ENCODE measurements at regions not wholly inside any gene's neighbourhood (a gene's known extent, or its start where the extent isn't known, plus 50 kb on each side); places are given as distances from the start of the nearest gene placed in this dataset.

DNA sequence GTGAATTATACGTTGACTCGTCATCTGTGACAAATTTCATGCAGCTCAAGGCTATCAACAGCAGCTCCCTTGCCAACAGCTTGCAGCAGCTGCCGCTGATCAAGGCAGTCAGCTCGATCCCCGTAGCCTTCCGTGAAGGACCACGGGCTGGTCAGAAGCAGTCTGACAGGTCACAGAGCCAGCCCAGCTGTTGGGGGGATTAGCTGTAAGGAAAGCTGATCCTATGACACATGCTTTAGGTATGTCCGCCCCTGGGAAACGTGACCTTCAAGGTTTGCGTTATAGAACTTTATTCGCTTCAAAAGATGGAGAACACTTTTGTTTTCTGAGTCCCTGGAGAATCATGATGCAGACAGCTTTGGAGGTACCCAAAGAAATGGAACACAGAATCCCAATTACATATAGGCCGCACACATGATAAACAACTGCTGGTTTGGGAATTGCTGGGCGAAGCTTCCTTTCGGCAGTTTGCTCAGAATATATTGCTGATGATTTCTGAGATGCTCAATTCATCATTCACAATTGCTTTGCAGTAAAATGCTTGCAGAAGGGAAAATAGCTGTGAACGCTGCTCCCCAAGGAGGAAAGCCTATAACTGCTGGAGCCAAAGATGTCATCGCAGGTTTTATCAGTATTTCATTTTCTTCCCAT is 62.6 kb upstream of the USP29 start:
- peaks cover 0 to 3% (median 0%) of the 10 kb centered on the region in 3 donors for H3K4me1 ChIP-seq (ENCODE audit: control insufficient read depth in 2 of 3, insufficient read depth in 2 of 3, low read depth in 1 of 3, low read length in 3 of 3)
- DNase-seq (peak in 4 of 5 donors; percentile 94 to 97 (median 95)), FAIRE-seq (no peak)
- intact Hi-C loops (cut with DNase I), result no loop called here
- peak overlapping the region in 1 of 3 donors; percentile 2 for H3K4me3 ChIP-seq (ENCODE audit: low read length in 3 of 3)
- no peaks in the 10 kb centered on the region for H3K27me3 ChIP-seq (ENCODE audit: control insufficient read depth, insufficient read depth, low read length)
- no peak overlapping the region for H3K27ac ChIP-seq (ENCODE audit: low read depth in 2 of 2, low read length in 2 of 2)
- peaks cover 0 to 2% (median 0%) of the 10 kb centered on the region in 3 donors for H3K9me3 ChIP-seq (ENCODE audit: control insufficient read depth in 2 of 3, insufficient read depth in 1 of 3, low read length in 3 of 3)
- H3K9ac ChIP-seq (ENCODE audit: low read length in 3 of 3), result no peak overlapping the region
- H3K36me3 ChIP-seq (ENCODE audit: control insufficient read depth in 2 of 3, insufficient read depth in 3 of 3, low read length in 3 of 3), result no peaks in the 10 kb centered on the region
- no peak for TF ChIP-seq CTCF (IDR thresholded peaks at IDR 0.05; ENCODE audit: borderline replicate concordance, extremely low read depth, insufficient read depth)

GRCh38 chr19:57058871-57059270 is 60.9 kb upstream of the USP29 start:
- Histone ChIP-seq H3K9ac (ENCODE audit: low read length in 3 of 3) (no peak overlapping the region), H3K27ac (ENCODE audit: low read depth in 2 of 2, low read length in 2 of 2) (no peak overlapping the region), H3K27me3 (ENCODE audit: control insufficient read depth, insufficient read depth, low read length) (no peaks in the 10 kb centered on the region), H3K36me3 (ENCODE audit: control insufficient read depth in 2 of 3, insufficient read depth in 3 of 3, low read length in 3 of 3) (no peaks in the 10 kb centered on the region), H3K4me3 (ENCODE audit: low read length in 3 of 3) (no peak overlapping the region), H3K4me1 (ENCODE audit: control insufficient read depth in 2 of 3, insufficient read depth in 2 of 3, low read depth in 1 of 3, low read length in 3 of 3) (peaks cover 0 to 3% (median 0%) of the 10 kb centered on the region in 3 donors), H3K9me3 (ENCODE audit: control insufficient read depth in 2 of 3, insufficient read depth in 1 of 3, low read length in 3 of 3) (peaks cover 0 to 2% (median 0%) of the 10 kb centered on the region in 3 donors)
- no peak for FAIRE-seq
- DNase-seq, result peak in 1 of 5 donors; percentile 54
- intact Hi-C loops (cut with DNase I), result no loop called here
- no peak for TF ChIP-seq CTCF (IDR thresholded peaks at IDR 0.05; ENCODE audit: borderline replicate concordance, extremely low read depth, insufficient read depth)

- Histone ChIP-seq H3K27me3 (ENCODE audit: control insufficient read depth, insufficient read depth, low read length) (no peaks in the 10 kb centered on the region), H3K4me3 (ENCODE audit: low read length in 3 of 3) (no peak overlapping the region), H3K4me1 (ENCODE audit: control insufficient read depth in 2 of 3, insufficient read depth in 2 of 3, low read depth in 1 of 3, low read length in 3 of 3) (no peaks in the 10 kb centered on the region), H3K9ac (ENCODE audit: low read length in 3 of 3) (no peak overlapping the region), H3K36me3 (ENCODE audit: control insufficient read depth in 2 of 3, insufficient read depth in 3 of 3, low read length in 3 of 3) (no peaks in the 10 kb centered on the region), H3K27ac (ENCODE audit: low read depth in 2 of 2, low read length in 2 of 2) (no peak overlapping the region), H3K9me3 (ENCODE audit: control insufficient read depth in 2 of 3, insufficient read depth in 1 of 3, low read length in 3 of 3) (no peaks in the 10 kb centered on the region)
- DNase-seq (no peak), FAIRE-seq (no peak)
- intact Hi-C loops (cut with DNase I), result no loop called here
- no peak for TF ChIP-seq CTCF (IDR thresholded peaks at IDR 0.05; ENCODE audit: borderline replicate concordance, extremely low read depth, insufficient read depth)
Observed at GRCh38 chr19:57063070-57063469, 56.7 kb upstream of the USP29 start.

DNA sequence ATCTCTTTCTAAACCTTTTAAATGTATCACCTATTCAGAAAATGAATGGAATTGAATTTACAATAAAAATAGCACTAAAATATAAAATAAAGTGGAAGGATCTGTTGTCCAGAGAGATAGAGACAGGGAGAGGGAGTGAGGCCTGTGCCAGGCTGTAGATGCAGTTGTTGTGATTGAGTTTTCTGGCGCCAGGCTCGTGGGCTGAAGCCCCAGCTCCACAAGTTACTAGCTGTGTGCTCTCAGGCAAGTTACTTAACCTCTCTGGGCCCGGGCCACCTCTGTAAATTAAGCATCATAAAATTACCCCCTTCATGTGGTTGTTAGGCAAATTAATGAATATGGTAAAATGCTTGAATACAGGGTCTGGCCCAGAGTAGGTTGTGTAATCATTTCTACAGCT is 52.3 kb upstream of the USP29 start:
- no peak for TF ChIP-seq CTCF (IDR thresholded peaks at IDR 0.05; ENCODE audit: borderline replicate concordance, extremely low read depth, insufficient read depth)
- Histone ChIP-seq H3K9me3 (ENCODE audit: control insufficient read depth in 2 of 3, insufficient read depth in 1 of 3, low read length in 3 of 3) (no peaks in the 10 kb centered on the region), H3K36me3 (ENCODE audit: control insufficient read depth in 2 of 3, insufficient read depth in 3 of 3, low read length in 3 of 3) (no peaks in the 10 kb centered on the region), H3K27me3 (ENCODE audit: control insufficient read depth, insufficient read depth, low read length) (no peaks in the 10 kb centered on the region), H3K4me1 (ENCODE audit: control insufficient read depth in 2 of 3, insufficient read depth in 2 of 3, low read depth in 1 of 3, low read length in 3 of 3) (no peaks in the 10 kb centered on the region), H3K4me3 (ENCODE audit: low read length in 3 of 3) (no peak overlapping the region), H3K27ac (ENCODE audit: low read depth in 2 of 2, low read length in 2 of 2) (no peak overlapping the region), H3K9ac (ENCODE audit: low read length in 3 of 3) (no peak overlapping the region)
- intact Hi-C loops (cut with DNase I), result no loop called here
- DNase-seq, result no peak
- no peak for FAIRE-seq

Data from kidney (tissue), 13 donors.